ENCODE measurements at regions not wholly inside any gene's neighbourhood (a gene's known extent, or its start where the extent isn't known, plus 50 kb on each side); places are given as distances from the start of the nearest gene placed in this dataset.

- H3K36me3 ChIP-seq (ENCODE audit: insufficient read depth): no peaks in the 10 kb centered on the region
- no peak for DNase-seq (ENCODE audit: extremely low spot score)
- H3K4me1 ChIP-seq (ENCODE audit: insufficient read depth): no peaks in the 10 kb centered on the region
- no peak overlapping the region for H3K4me3 ChIP-seq (ENCODE audit: low read depth, low read length)
- WGBS: 93% methylated on average over 15 of the region's 15 CpGs
- no peak overlapping the region for H3K27ac ChIP-seq (ENCODE audit: low read depth)
Measured at GRCh38 chr9:87803166-87803565, 77.2 kb downstream of the CTSL start.

GRCh38 chr9:87803623-87804345, 77.9 kb downstream of the CTSL start:
- H3K4me3 ChIP-seq (ENCODE audit: low read depth, low read length): no peak overlapping the region
- 75% methylated on average over 9 of the region's 9 CpGs for WGBS
- H3K36me3 ChIP-seq (ENCODE audit: insufficient read depth): no peaks in the 10 kb centered on the region
- no peak for DNase-seq (ENCODE audit: extremely low spot score)
- no peaks in the 10 kb centered on the region for H3K4me1 ChIP-seq (ENCODE audit: insufficient read depth)
- H3K27ac ChIP-seq (ENCODE audit: low read depth): no peak overlapping the region

GRCh38 chr9:87805259-87805658, 77.4 kb upstream of the SPATA31E1 start:
- H3K4me1 ChIP-seq (ENCODE audit: insufficient read depth): no peaks in the 10 kb centered on the region
- H3K27ac ChIP-seq (ENCODE audit: low read depth): no peak overlapping the region
- no peak overlapping the region for H3K4me3 ChIP-seq (ENCODE audit: low read depth, low read length)
- DNase-seq (ENCODE audit: extremely low spot score): no peak
- no peaks in the 10 kb centered on the region for H3K36me3 ChIP-seq (ENCODE audit: insufficient read depth)
- WGBS: 94% methylated on average over 5 of the region's 5 CpGs

- H3K27ac ChIP-seq (ENCODE audit: low read depth): no peak overlapping the region
- no peak for DNase-seq (ENCODE audit: extremely low spot score)
- no peak overlapping the region for H3K4me3 ChIP-seq (ENCODE audit: low read depth, low read length)
- WGBS: 89% methylated on average over 5 of the region's 5 CpGs
- H3K36me3 ChIP-seq (ENCODE audit: insufficient read depth): no peaks in the 10 kb centered on the region
- no peaks in the 10 kb centered on the region for H3K4me1 ChIP-seq (ENCODE audit: insufficient read depth)
Measured at GRCh38 chr9:87810008-87810407, 72.7 kb upstream of the SPATA31E1 start.

GRCh38 chr9:87810679-87811178, 71.9 kb upstream of the SPATA31E1 start:
- no peak overlapping the region for H3K4me3 ChIP-seq (ENCODE audit: low read depth, low read length)
- H3K36me3 ChIP-seq (ENCODE audit: insufficient read depth): no peaks in the 10 kb centered on the region
- 79% methylated on average over 5 of the region's 5 CpGs for WGBS
- no peak overlapping the region for H3K27ac ChIP-seq (ENCODE audit: low read depth)
- DNase-seq (ENCODE audit: extremely low spot score): no peak
- no peaks in the 10 kb centered on the region for H3K4me1 ChIP-seq (ENCODE audit: insufficient read depth)

GRCh38 chr9:87812375-87813118, 70.1 kb upstream of the SPATA31E1 start:
- 53% methylated on average over 13 of the region's 13 CpGs for WGBS
- H3K4me1 ChIP-seq (ENCODE audit: insufficient read depth): no peaks in the 10 kb centered on the region
- DNase-seq (ENCODE audit: extremely low spot score): no peak

GRCh38 chr9:87813119-87813463, 69.6 kb upstream of the SPATA31E1 start:
- 83% methylated on average over 7 of the region's 7 CpGs for WGBS
- Histone ChIP-seq H3K4me3 (ENCODE audit: low read depth, low read length) (no peak overlapping the region), H3K4me1 (ENCODE audit: insufficient read depth) (no peaks in the 10 kb centered on the region), H3K27ac (ENCODE audit: low read depth) (no peak overlapping the region), H3K36me3 (ENCODE audit: insufficient read depth) (no peaks in the 10 kb centered on the region)
- no peak for DNase-seq (ENCODE audit: extremely low spot score)

More at GRCh38 chr9:87812375-87813118, 70.1 kb upstream of the SPATA31E1 start:
- no peak overlapping the region for H3K4me3 ChIP-seq (ENCODE audit: low read depth, low read length)
- H3K27ac ChIP-seq (ENCODE audit: low read depth): no peak overlapping the region
- H3K36me3 ChIP-seq (ENCODE audit: insufficient read depth): no peaks in the 10 kb centered on the region

- whole genome bisulfite sequencing: 4% methylated on average over 2 of the region's 2 CpGs
- no peak for DNase-seq (ENCODE audit: extremely low spot score)
- Histone ChIP-seq H3K27ac (ENCODE audit: low read depth) (no peak overlapping the region), H3K4me3 (ENCODE audit: low read depth, low read length) (no peak overlapping the region), H3K36me3 (ENCODE audit: insufficient read depth) (no peaks in the 10 kb centered on the region), H3K4me1 (ENCODE audit: insufficient read depth) (no peaks in the 10 kb centered on the region)
Measured at GRCh38 chr9:87816036-87816435, 66.6 kb upstream of the SPATA31E1 start.

- no peak overlapping the region for H3K4me3 ChIP-seq (ENCODE audit: low read depth, low read length)
Measured at GRCh38 chr9:87818308-87818707, 64.4 kb upstream of the SPATA31E1 start.

GRCh38 chr9:87824216-87824875, 58.3 kb upstream of the SPATA31E1 start:
- DNase-seq (ENCODE audit: extremely low spot score): no peak
- 96% methylated on average over 31 of the region's 31 CpGs for WGBS
- no peak overlapping the region for H3K27ac ChIP-seq (ENCODE audit: low read depth)
- no peaks in the 10 kb centered on the region for H3K4me1 ChIP-seq (ENCODE audit: insufficient read depth)
- H3K36me3 ChIP-seq (ENCODE audit: insufficient read depth): no peaks in the 10 kb centered on the region
- H3K4me3 ChIP-seq (ENCODE audit: low read depth, low read length): no peak overlapping the region

More at GRCh38 chr9:87818308-87818707, 64.4 kb upstream of the SPATA31E1 start:
- no peaks in the 10 kb centered on the region for H3K4me1 ChIP-seq (ENCODE audit: insufficient read depth)
- no peaks in the 10 kb centered on the region for H3K36me3 ChIP-seq (ENCODE audit: insufficient read depth)
- WGBS: 94% methylated on average over 3 of the region's 3 CpGs
- no peak overlapping the region for H3K27ac ChIP-seq (ENCODE audit: low read depth)
- no peak for DNase-seq (ENCODE audit: extremely low spot score)

- H3K4me3 ChIP-seq (ENCODE audit: low read depth, low read length): no peak overlapping the region
- no peak for DNase-seq (ENCODE audit: extremely low spot score)
- WGBS: 96% methylated on average over 24 of the region's 24 CpGs
- no peaks in the 10 kb centered on the region for H3K4me1 ChIP-seq (ENCODE audit: insufficient read depth)
- no peak overlapping the region for H3K27ac ChIP-seq (ENCODE audit: low read depth)
- H3K36me3 ChIP-seq (ENCODE audit: insufficient read depth): no peaks in the 10 kb centered on the region
Measured at GRCh38 chr9:87824886-87825285, 57.8 kb upstream of the SPATA31E1 start.

- no peaks in the 10 kb centered on the region for H3K4me1 ChIP-seq (ENCODE audit: insufficient read depth)
- H3K36me3 ChIP-seq (ENCODE audit: insufficient read depth): no peaks in the 10 kb centered on the region
- no peak overlapping the region for H3K27ac ChIP-seq (ENCODE audit: low read depth)
- DNase-seq (ENCODE audit: extremely low spot score): no peak
- H3K4me3 ChIP-seq (ENCODE audit: low read depth, low read length): no peak overlapping the region
Measured at GRCh38 chr9:87826331-87826730, 56.3 kb upstream of the SPATA31E1 start.

- Histone ChIP-seq H3K36me3 (ENCODE audit: insufficient read depth) (no peaks in the 10 kb centered on the region), H3K4me3 (ENCODE audit: low read depth, low read length) (no peak overlapping the region), H3K27ac (ENCODE audit: low read depth) (no peak overlapping the region), H3K4me1 (ENCODE audit: insufficient read depth) (no peaks in the 10 kb centered on the region)
- no peak for DNase-seq (ENCODE audit: extremely low spot score)
- WGBS: 93% methylated on average over 2 of the region's 2 CpGs
Measured at GRCh38 chr9:87827341-87827740, 55.3 kb upstream of the SPATA31E1 start.

GRCh38 chr9:87829756-87830155, 52.9 kb upstream of the SPATA31E1 start:
- 50% methylated on average over 1 of the region's 1 CpG for WGBS
- no peak for DNase-seq (ENCODE audit: extremely low spot score)
- no peak overlapping the region for H3K4me3 ChIP-seq (ENCODE audit: low read depth, low read length)
- no peak overlapping the region for H3K27ac ChIP-seq (ENCODE audit: low read depth)
- no peaks in the 10 kb centered on the region for H3K4me1 ChIP-seq (ENCODE audit: insufficient read depth)
- no peaks in the 10 kb centered on the region for H3K36me3 ChIP-seq (ENCODE audit: insufficient read depth)

Data from urinary bladder (tissue), 3 donors.